ENCODE measurements at regions not wholly inside any gene's neighbourhood (a gene's known extent, or its start where the extent isn't known, plus 50 kb on each side); places are given as distances from the start of the nearest gene placed in this dataset.

DNA sequence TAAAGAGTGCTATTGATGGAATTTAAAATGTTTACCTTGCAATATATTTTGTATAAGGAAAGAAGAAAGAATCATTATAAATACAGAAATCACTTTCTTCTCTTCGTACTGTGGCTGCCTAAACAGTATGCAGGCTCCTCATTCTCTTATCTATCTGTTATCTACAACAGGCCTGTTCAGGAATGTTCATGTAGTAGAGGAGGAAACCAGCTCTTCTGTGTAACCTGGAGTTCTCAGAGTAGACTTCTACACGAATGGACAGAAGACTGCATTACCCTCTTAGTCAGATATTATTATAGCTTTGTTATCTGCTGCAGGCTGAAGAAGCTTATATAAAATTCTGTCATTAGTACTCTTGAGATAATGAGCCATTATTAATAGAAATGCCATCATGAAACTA is 1225.9 kb upstream of the CNTN5 start:
- FAIRE-seq: no peak

DNA sequence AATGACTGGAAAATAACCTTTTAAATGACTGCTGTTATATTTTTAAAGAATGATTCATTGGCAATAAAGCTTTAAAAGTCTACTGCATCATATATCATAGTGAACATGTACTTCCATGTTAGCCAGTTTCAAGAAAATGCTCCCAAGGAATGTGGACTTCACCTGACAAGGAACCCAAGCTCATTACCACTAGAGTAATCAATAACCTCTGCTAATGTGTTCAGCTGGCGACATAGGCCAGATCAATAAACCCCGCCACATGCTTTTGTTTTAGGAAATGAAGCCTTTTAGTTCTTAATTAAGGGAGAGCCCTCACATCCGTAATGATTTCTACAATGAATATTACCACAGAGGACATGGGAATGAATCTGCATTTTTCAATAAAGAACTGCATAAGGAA is 1219.9 kb upstream of the CNTN5 start:
- DNase-seq (ENCODE audit: insufficient read length, low spot score): no peak
- no peak for FAIRE-seq
- no peak for TF ChIP-seq POLR2A (IDR thresholded peaks at IDR 0.05; ENCODE audit: low read depth, low read length)

More for the DNA sequence above, 1225.9 kb upstream of the CNTN5 start:
- no peak for DNase-seq (ENCODE audit: insufficient read length, low spot score)
- no peak for TF ChIP-seq POLR2A (IDR thresholded peaks at IDR 0.05; ENCODE audit: low read depth, low read length)

DNA sequence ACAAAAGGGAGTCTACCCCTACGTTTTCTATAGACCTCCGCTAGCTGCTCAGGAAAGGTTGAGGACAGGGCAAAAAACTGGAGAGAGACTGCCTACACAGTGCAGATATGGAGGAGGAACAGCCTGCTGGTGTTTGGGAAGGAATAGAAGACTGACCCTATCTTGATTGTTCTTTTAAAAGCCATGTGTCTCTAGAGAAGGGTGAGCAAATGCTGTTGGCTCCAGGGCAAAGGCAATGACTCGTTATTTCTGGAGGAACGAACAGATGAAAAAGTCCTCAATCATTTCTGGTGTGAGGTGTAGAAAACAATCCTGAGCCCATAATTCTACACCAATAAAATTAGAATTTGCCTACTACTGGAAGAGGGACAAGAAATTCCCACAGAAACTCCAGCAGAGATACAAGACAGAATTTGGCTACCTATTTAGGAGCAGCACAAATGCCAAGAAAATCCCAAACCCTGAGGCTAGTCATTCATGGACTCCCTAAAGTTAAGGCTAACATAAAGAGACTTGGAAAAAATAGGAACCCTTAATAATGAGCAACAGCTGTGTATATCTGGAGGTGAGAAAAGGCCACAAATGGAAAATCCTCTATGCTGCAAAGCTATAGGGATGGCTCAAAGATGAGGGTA is 1206.3 kb upstream of the CNTN5 start:
- FAIRE-seq: no peak
- DNase-seq (ENCODE audit: insufficient read length, low spot score): no peak
- TF ChIP-seq POLR2A (IDR thresholded peaks at IDR 0.05; ENCODE audit: low read depth, low read length): no peak

DNA sequence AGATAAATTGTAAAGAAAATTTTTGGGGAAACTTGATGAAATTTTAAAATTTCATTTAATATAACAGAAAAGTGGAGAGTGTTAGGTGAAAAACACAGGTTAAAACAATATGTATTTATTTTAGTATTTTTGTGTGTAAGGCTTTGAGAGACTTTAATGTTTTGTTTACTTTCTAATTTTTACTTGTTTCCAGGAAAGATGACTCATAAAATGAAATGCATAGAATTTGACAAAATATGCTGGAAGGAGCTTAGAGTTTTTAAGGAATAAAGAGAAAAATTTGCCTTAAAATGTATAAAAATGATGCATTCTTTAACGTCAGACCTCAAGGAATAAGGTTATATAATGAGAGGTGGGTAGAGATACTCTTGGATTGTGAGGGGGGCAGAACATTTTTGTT is 1205.1 kb upstream of the CNTN5 start:
- DNase-seq (ENCODE audit: insufficient read length, low spot score): no peak
- no peak for TF ChIP-seq POLR2A (IDR thresholded peaks at IDR 0.05; ENCODE audit: low read depth, low read length)
- FAIRE-seq: no peak

DNA sequence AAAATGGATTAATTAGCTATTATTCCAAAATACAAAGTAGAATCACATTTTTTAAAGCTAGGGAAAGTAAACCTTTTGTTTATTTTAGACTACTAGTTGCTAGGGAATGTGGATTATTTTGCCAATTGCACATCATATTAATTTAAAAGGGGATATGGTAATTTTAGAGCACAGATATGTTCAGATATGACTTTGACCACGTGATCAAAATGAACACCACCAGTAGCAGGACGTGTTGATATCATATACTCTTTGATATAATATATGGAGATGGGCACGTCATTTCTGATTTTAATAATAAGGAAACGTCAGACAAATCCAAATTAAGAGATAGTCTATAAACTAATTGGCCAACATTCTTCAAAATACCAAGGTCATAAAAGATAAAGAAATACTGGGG is 1188.3 kb upstream of the CNTN5 start:
- no peak for FAIRE-seq
- TF ChIP-seq POLR2A (IDR thresholded peaks at IDR 0.05; ENCODE audit: low read depth, low read length): no peak
- no peak for DNase-seq (ENCODE audit: insufficient read length, low spot score)

DNA sequence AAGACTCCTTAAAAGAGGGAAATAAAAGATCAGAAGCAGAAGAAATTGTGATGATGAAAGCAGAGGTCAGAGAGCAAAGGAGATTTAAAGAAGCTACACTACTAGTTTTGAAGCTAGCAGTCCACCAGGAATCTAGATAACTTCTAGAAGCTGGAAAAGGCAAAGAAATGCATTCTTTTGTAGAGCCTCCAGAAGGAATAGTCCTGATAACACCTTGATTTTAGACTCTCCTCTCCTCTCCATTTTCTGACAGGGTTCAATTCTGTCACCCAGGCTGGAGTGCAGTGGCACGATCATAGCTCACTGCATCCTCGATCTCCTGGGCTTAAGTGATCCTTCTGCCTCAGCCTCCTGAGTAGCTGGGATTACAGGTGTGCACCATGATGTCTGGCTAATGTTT is 1187.3 kb upstream of the CNTN5 start:
- no peak for TF ChIP-seq POLR2A (IDR thresholded peaks at IDR 0.05; ENCODE audit: low read depth, low read length)
- DNase-seq (ENCODE audit: insufficient read length, low spot score) (no peak), FAIRE-seq (no peak)

DNA sequence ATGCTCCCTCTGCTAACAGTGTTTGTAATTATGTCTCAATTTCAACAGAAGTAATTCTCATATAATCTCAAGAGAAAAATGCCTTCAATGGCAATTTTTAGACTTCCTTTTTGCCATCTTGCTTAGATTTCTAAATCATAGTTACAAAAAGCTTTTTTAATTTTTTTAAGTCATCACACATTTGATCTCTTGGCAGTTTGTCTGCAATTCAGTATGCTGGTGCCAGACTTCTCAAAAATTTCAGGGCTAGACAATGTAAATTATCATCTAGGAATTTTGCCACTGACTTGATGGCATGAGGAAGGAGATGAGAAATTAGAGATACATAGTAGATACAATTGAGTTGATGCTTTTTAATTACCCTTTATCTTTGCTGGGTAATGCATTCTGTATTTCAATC is 1176.7 kb upstream of the CNTN5 start:
- TF ChIP-seq POLR2A (IDR thresholded peaks at IDR 0.05; ENCODE audit: low read depth, low read length): no peak
- no peak for FAIRE-seq
- DNase-seq (ENCODE audit: insufficient read length, low spot score): no peak

DNA sequence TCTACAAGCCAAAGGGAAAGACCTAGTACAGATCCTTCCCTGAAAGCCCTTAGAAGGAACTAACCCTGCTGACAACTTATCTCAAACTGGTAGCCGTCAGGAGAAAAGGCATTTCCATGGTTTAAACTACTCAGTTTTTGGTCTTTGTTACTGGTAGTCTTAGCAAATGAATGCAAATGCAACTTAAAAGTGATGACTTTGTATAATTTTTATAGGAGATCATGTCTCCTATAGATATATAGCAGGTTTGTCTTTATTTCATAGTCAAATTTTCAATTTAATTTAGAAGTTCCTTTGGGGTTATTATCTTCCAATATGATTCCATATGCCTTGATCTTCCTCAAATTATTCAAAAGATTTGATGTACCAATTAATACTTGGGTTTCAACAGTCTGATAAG is 1173.0 kb upstream of the CNTN5 start:
- TF ChIP-seq POLR2A (IDR thresholded peaks at IDR 0.05; ENCODE audit: low read depth, low read length): no peak
- no peak for DNase-seq (ENCODE audit: insufficient read length, low spot score)
- no peak for FAIRE-seq

DNA sequence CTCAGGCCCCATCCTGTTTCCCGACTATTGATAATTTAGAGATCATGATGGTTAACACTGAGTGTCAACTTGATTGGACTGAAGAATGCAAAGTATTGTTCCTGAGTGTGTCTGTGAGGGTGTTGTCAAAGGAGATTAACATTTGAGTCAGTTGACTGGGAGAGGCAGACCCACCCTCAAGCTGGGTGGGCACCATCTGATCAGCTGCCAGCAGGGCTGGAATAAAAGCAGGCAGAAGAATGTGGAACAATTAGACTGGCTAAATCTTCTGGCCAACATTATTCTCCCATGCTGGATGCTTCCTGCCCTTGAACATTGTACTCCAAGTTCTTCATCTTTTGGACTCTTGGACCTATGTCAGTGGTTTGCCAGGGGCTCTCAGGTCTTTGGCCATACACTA is 1170.0 kb upstream of the CNTN5 start:
- no peak for FAIRE-seq
- TF ChIP-seq POLR2A (IDR thresholded peaks at IDR 0.05; ENCODE audit: low read depth, low read length): no peak
- DNase-seq (ENCODE audit: insufficient read length, low spot score): no peak

DNA sequence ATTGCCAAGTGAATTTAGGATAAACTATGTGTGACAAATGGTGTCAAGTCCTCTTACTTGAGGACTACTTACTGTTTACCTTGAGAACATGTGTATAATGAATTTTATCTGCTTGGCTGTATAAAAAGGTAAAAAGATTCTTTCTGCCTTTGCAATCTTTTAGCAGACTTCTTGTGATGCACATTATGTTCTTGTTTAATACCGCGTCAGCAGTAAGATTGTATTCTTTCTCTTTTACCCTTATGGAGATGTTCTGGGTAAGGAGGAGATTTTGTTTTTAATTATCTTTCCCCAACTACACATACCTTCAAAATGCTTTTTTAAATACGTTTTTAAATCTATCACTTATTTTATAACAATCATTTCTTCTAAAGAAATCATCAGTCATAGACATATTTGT is 1166.4 kb upstream of the CNTN5 start:
- DNase-seq (ENCODE audit: insufficient read length, low spot score) (no peak), FAIRE-seq (no peak)
- TF ChIP-seq POLR2A (IDR thresholded peaks at IDR 0.05; ENCODE audit: low read depth, low read length): no peak

DNA sequence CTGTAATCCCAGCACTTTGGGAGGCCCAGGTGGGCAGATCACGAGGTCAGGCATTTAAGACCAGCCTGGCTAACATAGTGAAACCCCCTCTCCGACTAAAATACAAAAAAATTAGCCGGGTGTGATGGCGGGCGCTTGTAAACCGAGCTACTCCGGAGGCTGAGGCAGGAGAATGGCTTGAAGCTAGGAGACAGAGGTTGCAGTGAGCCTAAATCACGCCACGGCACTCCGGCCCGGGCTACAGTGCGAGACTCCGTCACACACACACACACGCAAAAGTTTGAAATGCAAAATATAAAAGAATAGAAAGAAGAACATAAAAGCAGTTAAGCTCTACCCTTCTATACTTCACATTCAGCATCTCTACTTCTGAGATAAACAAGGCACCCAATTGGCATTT is 1165.9 kb upstream of the CNTN5 start:
- TF ChIP-seq POLR2A (IDR thresholded peaks at IDR 0.05; ENCODE audit: low read depth, low read length): no peak
- no peak for FAIRE-seq
- no peak for DNase-seq (ENCODE audit: insufficient read length, low spot score)

DNA sequence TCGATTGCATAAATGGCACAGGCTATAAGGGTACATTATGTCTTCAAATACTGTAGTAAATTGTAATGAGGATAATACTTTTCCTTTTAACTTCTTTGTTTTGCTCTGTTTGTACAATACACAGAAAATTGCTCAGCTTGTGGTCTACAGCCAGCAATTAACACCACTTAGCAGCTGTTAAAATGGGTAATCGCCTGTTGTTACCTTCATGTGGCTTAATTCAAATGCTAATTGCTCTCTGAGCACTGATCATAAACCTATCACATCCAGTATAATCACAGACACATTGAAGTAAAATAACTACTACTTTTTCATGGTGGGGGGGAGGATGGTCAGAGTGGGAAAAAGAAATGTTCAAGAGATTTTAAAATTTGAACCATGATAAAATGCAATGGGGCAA is 1164.1 kb upstream of the CNTN5 start:
- DNase-seq (ENCODE audit: insufficient read length, low spot score) (no peak), FAIRE-seq (no peak)
- no peak for TF ChIP-seq POLR2A (IDR thresholded peaks at IDR 0.05; ENCODE audit: low read depth, low read length)

DNA sequence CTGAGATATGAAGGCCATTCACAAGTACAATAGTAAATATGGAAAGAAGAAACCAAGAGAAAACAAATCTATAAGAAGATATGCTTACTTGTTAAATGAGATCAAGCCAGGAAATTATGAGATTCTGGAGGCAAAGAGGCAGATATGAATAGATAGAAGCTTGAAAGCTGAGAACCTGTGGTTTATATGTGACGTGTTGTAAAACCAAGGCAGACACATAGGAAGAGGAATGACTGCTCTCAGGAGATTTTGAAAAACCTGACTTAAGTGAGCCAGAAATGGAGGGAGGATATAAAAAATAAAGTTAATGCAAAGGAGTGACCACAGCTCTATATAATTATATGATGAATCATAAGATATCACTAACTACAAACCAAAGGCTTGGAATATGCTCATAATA is 1160.5 kb upstream of the CNTN5 start:
- DNase-seq (ENCODE audit: insufficient read length, low spot score) (no peak), FAIRE-seq (no peak)
- TF ChIP-seq POLR2A (IDR thresholded peaks at IDR 0.05; ENCODE audit: low read depth, low read length): no peak

DNA sequence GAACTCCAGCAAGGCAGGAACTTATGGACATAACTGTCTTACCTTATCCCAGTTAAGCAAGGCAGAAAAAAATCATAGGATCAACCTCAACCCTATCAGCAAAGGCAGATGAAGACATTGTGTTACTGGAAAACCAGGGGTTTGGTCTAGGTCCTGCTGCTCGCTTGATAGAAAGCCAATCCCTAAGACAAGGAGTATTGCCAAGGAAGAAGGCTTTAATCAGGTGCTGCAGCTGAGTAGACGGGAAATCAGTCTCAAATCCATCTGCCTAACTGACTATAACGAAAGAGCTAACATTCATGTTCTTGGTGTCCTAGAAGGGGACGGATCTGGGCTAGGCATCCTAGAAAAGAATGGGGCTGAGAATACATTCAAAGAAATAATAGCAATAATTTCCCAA is 1158.7 kb upstream of the CNTN5 start:
- DNase-seq (ENCODE audit: insufficient read length, low spot score) (no peak), FAIRE-seq (no peak)
- no peak for TF ChIP-seq POLR2A (IDR thresholded peaks at IDR 0.05; ENCODE audit: low read depth, low read length)

DNA sequence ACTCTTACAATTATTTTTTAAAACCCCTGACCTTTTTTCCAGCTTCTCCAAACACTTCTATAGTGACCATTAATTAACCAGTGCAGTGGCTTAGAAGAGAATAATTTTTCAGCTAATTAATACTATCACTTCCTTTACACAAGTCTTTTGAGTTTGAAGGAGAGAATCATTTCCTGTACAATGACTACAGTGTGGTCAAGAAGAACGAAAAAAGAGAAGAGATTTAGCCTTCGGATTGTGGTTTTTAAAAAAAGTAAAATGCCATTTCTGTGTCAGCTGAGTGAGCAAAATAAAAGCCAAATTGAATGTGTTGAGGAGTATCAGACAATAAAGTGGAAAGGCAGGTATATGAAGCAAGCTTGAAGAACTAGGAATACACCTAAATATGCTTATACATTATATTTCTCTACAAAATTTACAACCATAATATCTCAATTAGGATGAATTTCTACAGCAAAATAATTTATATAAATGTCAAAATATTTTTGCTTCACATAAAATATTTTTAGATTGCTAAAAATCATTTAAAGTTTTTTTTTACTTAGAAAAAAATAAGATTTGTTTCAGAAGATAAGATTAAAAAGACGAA is 1155.2 kb upstream of the CNTN5 start:
- FAIRE-seq (no peak), DNase-seq (ENCODE audit: insufficient read length, low spot score) (no peak)
- no peak for TF ChIP-seq POLR2A (IDR thresholded peaks at IDR 0.05; ENCODE audit: low read depth, low read length)

DNA sequence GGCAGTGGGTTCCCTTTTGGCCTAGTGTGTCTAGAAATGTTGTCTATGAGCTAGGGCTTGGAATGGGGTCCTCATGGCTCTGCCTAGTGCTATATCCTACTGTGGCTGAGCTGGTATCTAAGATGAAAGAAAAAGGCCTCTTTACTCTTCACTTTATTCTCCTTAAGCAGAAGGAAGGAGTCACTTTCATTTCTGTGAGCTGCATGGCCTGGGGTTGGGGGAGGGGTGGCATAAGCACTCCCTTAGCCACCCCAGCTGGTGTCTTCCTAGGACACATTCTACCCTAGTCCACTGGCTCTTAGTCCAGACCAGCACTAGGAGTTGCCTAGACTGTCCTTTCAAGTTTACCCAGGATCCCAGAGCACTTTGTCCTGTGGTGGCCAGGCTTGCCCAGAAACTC is 1148.9 kb upstream of the CNTN5 start:
- DNase-seq (ENCODE audit: insufficient read length, low spot score) (no peak), FAIRE-seq (no peak)
- no peak for TF ChIP-seq POLR2A (IDR thresholded peaks at IDR 0.05; ENCODE audit: low read depth, low read length)
